HAP-1 (cell line): ENCODE measurements at regions not wholly inside any gene's neighbourhood (a gene's known extent, or its start where the extent isn't known, plus 50 kb on each side); places are given as distances from the start of the nearest gene placed in this dataset.

Experiments
- DNase-seq, 2 experiments: peaks; one replicate each; pipeline ENCODE4 v3.0.0-alpha.2; 2016 to 2020; ENCODE audit warnings: low spot score in 2 of 2
- H3K27me3 ChIP-seq: fragments of 250-450 bp; sonication (Bioruptor Pico); 2 replicates; pipeline ENCODE4 v1.5.1; 2020; ENCODE audit warnings: low read depth, mild to moderate bottlenecking, moderate library complexity
- H3K36me3 ChIP-seq: fragments of 250-450 bp; sonication (Bioruptor Pico); replicated peaks from 2 replicates; pipeline ENCODE4 v1.5.1; 2020; ENCODE audit warnings: mild to moderate bottlenecking
- H3K4me1 ChIP-seq: fragments of 250-450 bp; sonication (Bioruptor Pico); 2 replicates; pipeline ENCODE4 v1.5.1; 2020; ENCODE audit warnings: mild to moderate bottlenecking
- H3K4me3 ChIP-seq: fragments of 250-450 bp; sonication (Bioruptor Pico); 2 replicates; pipeline ENCODE4 v1.5.1; 2020; ENCODE audit warnings: mild to moderate bottlenecking, moderate library complexity
- H3K9me3 ChIP-seq: fragments of 250-450 bp; sonication (Bioruptor Pico); 2 replicates; pipeline ENCODE4 v1.5.1; 2020; ENCODE audit warnings: mild to moderate bottlenecking, moderate library complexity
- in situ Hi-C: fragments of 300-500 bp; cut with MboI; formaldehyde crosslinking; loops from 3 replicates; pipeline ENCODE4 v1.14.3; 2020; ENCODE audit warnings: low sequenced_read_pairs, inconsistent platforms, mixed read lengths

DNA sequence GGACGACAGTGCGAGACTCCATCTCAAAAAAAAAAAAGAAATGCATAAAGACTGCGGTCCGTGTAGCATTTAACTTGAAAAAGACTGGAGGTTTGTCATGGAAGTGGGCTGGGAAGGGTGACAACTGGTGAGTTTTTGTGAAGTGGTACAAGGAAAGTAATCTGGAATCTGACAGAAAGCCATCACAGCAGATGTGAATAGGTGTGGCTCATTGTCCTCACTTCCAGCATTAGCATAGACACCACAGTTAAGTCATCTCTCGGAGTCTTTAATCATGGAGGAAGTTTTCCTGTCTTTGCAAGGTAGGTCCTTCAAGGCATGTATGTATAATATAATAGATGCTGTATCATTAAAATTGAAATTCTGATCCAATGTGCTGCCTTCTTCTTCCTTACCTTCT, 453.2 kb downstream of the TFAP2A start:
- in situ Hi-C loops = no loop called here
- no peak for DNase-seq
- H3K9me3 ChIP-seq = no peaks in the 10 kb centered on the region
- no peaks in the 10 kb centered on the region for H3K36me3 ChIP-seq
- H3K27me3 ChIP-seq = 0 out of 2 replicates have a peak, but pooled peaks cover 3% of the 10 kb centered on the region
- H3K4me3 ChIP-seq = no peak overlapping the region
- H3K4me1 ChIP-seq = no peaks in the 10 kb centered on the region

GRCh38 chr6:9957215-9957759, 457.6 kb downstream of the TFAP2A start:
- DNase-seq = no peak
- Histone ChIP-seq H3K27me3 (0 out of 2 replicates have a peak, but pooled peaks cover 3% of the 10 kb centered on the region), H3K36me3 (no peaks in the 10 kb centered on the region), H3K9me3 (no peaks in the 10 kb centered on the region), H3K4me3 (no peak overlapping the region), H3K4me1 (no peaks in the 10 kb centered on the region)
- in situ Hi-C loops = no loop called here

DNA sequence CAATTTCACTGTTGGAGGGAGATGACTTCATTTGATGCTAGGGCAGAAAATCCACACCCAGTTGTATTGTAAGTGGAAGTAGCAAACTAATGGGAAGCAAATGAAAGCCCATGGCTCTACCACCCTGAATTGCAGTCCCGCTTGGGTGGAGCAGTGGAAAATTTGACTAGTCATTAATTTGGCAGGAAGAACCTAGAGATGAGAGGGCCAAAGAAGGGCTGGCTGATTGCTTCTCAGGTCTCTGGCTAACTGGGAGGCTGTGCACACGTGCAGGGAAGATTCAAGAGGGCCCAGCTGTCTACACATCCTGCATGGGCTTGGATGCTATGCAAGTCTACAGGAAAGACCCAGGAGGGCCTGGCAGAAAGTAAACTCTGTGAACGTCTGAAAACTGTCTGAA, 466.2 kb downstream of the TFAP2A start:
- in situ Hi-C loops = no loop called here
- H3K36me3 ChIP-seq = no peaks in the 10 kb centered on the region
- H3K9me3 ChIP-seq = no peaks in the 10 kb centered on the region
- H3K4me3 ChIP-seq = no peak overlapping the region
- no peaks in the 10 kb centered on the region for H3K4me1 ChIP-seq
- DNase-seq = no peak
- H3K27me3 ChIP-seq = no peaks in the 10 kb centered on the region

- DNase-seq = no peak
- H3K4me1 ChIP-seq = no peaks in the 10 kb centered on the region
- H3K4me3 ChIP-seq = no peak overlapping the region
- no peaks in the 10 kb centered on the region for H3K36me3 ChIP-seq
- H3K9me3 ChIP-seq = no peaks in the 10 kb centered on the region
- no peaks in the 10 kb centered on the region for H3K27me3 ChIP-seq
- in situ Hi-C loops = no loop called here
These were observed 470.9 kb downstream of the TFAP2A start for GRCh38 chr6:9943986-9944385.

- in situ Hi-C loops = no loop called here
- no peaks in the 10 kb centered on the region for H3K36me3 ChIP-seq
- no peaks in the 10 kb centered on the region for H3K9me3 ChIP-seq
- DNase-seq = no peak
- no peaks in the 10 kb centered on the region for H3K4me1 ChIP-seq
- no peak overlapping the region for H3K4me3 ChIP-seq
- H3K27me3 ChIP-seq = no peaks in the 10 kb centered on the region
These were observed 471.8 kb downstream of the TFAP2A start for GRCh38 chr6:9943026-9943425.

DNA sequence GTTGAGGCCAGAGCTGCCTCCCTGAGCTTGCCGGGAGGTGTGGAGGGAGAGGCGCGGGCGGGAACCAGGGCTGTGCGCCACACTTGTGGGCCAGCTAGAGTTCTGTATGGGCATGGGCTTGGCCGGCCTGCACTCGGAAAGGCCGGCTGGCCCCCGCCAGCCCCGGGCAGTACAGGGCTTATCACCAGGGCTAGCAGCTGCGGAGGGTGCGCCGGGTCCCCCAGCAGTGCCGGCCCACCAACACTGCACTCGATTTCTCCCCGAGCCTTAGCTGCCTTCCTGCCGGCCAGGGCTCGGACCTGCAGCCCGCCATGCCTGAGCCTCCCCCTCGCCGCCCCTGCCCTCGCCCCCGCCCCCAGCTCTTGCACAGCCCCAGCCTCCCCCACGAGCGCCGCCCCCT, 472.7 kb downstream of the TFAP2A start:
- Histone ChIP-seq H3K36me3 (no peaks in the 10 kb centered on the region), H3K9me3 (no peaks in the 10 kb centered on the region), H3K27me3 (no peaks in the 10 kb centered on the region), H3K4me1 (no peaks in the 10 kb centered on the region), H3K4me3 (no peak overlapping the region)
- no peak for DNase-seq
- in situ Hi-C loops = no loop called here

DNA sequence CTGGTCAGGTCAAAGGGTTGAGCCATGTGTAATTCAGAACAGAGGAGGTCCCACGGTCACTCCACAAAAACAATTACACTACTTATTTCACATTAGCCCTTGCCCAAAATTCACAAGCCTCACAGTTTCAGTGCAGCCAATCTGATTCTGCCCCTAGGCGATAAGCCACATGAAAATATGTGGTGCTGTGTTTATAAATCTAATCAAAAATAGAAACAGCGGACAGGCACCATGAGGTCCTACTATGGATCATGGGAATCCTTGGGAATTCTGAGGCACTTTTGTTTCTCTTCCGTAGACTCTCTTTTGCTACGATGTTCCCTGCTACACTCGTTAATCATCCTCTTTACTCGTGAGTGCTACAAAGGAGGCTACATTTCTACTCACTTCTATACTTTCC, 476.1 kb downstream of the TFAP2A start:
- DNase-seq = no peak
- H3K4me1 ChIP-seq = no peaks in the 10 kb centered on the region
- no peaks in the 10 kb centered on the region for H3K27me3 ChIP-seq
- no peaks in the 10 kb centered on the region for H3K36me3 ChIP-seq
- H3K4me3 ChIP-seq = no peak overlapping the region
- no peaks in the 10 kb centered on the region for H3K9me3 ChIP-seq
- in situ Hi-C loops = no loop called here

DNA sequence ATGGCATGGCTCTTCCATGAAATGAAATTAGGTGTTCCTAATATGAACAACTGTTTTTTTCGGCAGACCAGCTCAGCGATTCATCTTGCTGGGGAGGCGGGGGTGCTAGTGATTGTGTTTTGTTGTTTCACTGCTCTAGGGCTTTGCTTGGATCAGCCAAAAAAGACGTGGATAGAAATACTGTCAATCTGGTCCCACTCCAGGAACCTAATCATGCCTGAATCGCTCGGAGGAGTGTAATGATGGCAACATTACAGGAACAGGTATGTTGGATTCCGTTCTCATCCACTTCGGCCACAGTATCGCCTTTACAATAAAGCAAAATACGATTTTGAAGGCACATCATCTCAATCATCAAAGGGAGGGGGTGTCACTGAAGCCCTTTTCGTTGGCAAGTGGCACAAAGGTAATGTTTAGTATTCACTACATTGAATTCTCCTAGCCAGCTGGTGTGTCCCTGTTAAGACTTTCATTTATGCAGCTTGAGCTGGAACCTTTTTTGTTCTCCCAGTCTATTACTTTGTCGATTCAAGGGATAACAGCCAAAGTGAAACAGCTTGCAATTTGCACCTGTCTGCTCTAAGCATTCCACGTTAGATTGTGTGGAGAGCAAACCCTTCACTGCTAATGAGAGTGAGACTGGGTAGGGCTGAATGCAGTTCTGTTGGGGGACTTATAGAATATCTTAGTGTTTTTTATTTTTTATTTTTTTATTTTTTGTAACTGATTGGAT, 477.7 kb downstream of the TFAP2A start:
- H3K9me3 ChIP-seq = no peaks in the 10 kb centered on the region
- no peak overlapping the region for H3K4me3 ChIP-seq
- H3K4me1 ChIP-seq = no peaks in the 10 kb centered on the region
- H3K36me3 ChIP-seq = no peaks in the 10 kb centered on the region
- in situ Hi-C loops = no loop called here
- no peaks in the 10 kb centered on the region for H3K27me3 ChIP-seq
- no peak for DNase-seq

DNA sequence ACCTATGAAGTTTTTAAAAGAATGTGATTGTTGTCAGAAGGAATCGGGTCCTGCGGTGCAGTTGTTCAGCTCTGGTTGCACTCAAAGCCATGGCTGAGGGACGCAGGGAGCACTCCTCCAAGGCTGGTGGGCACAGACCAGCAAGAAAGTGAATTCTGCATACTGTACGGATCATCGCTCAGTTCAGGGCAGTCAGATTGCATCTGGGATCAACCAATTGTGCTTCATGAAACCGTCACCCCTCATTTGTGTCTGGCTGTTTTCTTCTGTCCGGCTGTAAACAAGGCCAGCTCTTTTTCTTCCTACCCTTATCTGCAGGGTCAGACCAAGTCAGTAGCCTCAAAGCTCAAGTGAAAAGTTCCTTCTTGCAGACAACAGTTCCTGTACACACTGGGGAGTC, 478.3 kb downstream of the TFAP2A start:
- DNase-seq = no peak
- Histone ChIP-seq H3K9me3 (no peaks in the 10 kb centered on the region), H3K4me3 (no peak overlapping the region), H3K27me3 (no peaks in the 10 kb centered on the region), H3K36me3 (no peaks in the 10 kb centered on the region), H3K4me1 (no peaks in the 10 kb centered on the region)
- in situ Hi-C loops = no loop called here

- Histone ChIP-seq H3K4me3 (no peak overlapping the region), H3K36me3 (no peaks in the 10 kb centered on the region), H3K9me3 (no peaks in the 10 kb centered on the region), H3K27me3 (no peaks in the 10 kb centered on the region), H3K4me1 (no peaks in the 10 kb centered on the region)
- no peak for DNase-seq
- in situ Hi-C loops = no loop called here
These were observed 481.2 kb downstream of the TFAP2A start for GRCh38 chr6:9933677-9934076.

DNA sequence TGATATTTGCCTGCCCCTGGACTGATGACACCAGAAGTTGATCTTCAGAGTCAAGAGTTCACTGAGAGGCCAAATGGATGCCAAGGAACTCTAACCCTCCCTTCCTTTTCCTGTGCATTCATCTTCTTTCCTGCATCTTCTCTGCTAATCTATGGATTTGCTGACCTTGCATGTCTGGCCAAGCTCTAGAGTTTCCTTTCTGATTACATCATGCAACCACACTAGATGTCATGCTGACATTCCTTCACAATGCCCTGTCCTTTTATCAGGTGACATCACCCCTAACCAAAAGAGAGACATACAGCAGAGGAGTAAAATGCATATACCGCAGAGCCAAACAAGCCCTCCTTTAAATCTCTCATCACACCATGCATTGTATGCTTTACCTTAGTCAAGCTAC, 487.6 kb downstream of the TFAP2A start:
- no peak for DNase-seq
- in situ Hi-C loops = no loop called here
- Histone ChIP-seq H3K4me1 (no peaks in the 10 kb centered on the region), H3K9me3 (no peaks in the 10 kb centered on the region), H3K27me3 (no peaks in the 10 kb centered on the region), H3K36me3 (no peaks in the 10 kb centered on the region), H3K4me3 (no peak overlapping the region)

GRCh38 chr6:9924971-9925370, 489.9 kb downstream of the TFAP2A start:
- Histone ChIP-seq H3K4me3 (no peak overlapping the region), H3K36me3 (no peaks in the 10 kb centered on the region), H3K9me3 (no peaks in the 10 kb centered on the region), H3K4me1 (no peaks in the 10 kb centered on the region), H3K27me3 (no peaks in the 10 kb centered on the region)
- in situ Hi-C loops = no loop called here
- no peak for DNase-seq

GRCh38 chr6:9921366-9921765, 493.5 kb downstream of the TFAP2A start:
- H3K4me3 ChIP-seq = no peak overlapping the region

GRCh38 chr6:9914951-9915350, 499.9 kb downstream of the TFAP2A start:
- in situ Hi-C loops = no loop called here
- no peaks in the 10 kb centered on the region for H3K36me3 ChIP-seq
- H3K9me3 ChIP-seq = no peaks in the 10 kb centered on the region
- no peak for DNase-seq
- no peaks in the 10 kb centered on the region for H3K27me3 ChIP-seq
- no peaks in the 10 kb centered on the region for H3K4me1 ChIP-seq
- H3K4me3 ChIP-seq = no peak overlapping the region

More at GRCh38 chr6:9921366-9921765, 493.5 kb downstream of the TFAP2A start:
- no peak for DNase-seq
- no peaks in the 10 kb centered on the region for H3K27me3 ChIP-seq
- H3K9me3 ChIP-seq = no peaks in the 10 kb centered on the region
- H3K4me1 ChIP-seq = no peaks in the 10 kb centered on the region
- in situ Hi-C loops = no loop called here
- no peaks in the 10 kb centered on the region for H3K36me3 ChIP-seq

DNA sequence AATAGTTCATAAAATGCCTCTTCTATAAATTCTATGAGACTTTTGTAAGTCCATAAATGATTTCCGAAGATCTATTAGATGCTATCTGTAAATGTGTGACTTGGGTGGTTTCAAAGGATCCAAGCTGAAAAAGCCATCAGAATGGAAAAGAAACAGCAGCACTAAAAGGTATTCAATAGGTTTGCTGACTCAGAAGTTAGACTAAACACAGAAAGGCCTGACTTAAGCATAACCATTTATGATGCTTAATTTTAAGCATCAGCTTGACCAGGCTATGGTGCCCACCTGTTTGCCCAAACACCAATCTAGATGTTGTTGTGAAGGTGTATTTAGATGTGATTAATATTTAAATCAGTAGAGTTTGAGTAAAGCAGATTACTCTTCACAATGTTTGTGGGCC, 513.5 kb downstream of the TFAP2A start:
- Histone ChIP-seq H3K4me1 (no peaks in the 10 kb centered on the region), H3K36me3 (no peaks in the 10 kb centered on the region), H3K9me3 (no peaks in the 10 kb centered on the region), H3K4me3 (no peak overlapping the region), H3K27me3 (no peaks in the 10 kb centered on the region)
- DNase-seq = no peak
- in situ Hi-C loops = no loop called here
